Dermis blood vessel endothelial cell (primary cell): ENCODE measurements at regions not wholly inside any gene's neighbourhood (a gene's known extent, or its start where the extent isn't known, plus 50 kb on each side); places are given as distances from the start of the nearest gene placed in this dataset.
"Not testable (repeated sequence)": the region's sequence is repeated elsewhere in the genome, so short reads cannot be mapped to it uniquely, and the experiment has no call there.

Experiments used
- DNase-seq: peaks from one replicate; pipeline ENCODE4 v3.0.0; 2010

DNA sequence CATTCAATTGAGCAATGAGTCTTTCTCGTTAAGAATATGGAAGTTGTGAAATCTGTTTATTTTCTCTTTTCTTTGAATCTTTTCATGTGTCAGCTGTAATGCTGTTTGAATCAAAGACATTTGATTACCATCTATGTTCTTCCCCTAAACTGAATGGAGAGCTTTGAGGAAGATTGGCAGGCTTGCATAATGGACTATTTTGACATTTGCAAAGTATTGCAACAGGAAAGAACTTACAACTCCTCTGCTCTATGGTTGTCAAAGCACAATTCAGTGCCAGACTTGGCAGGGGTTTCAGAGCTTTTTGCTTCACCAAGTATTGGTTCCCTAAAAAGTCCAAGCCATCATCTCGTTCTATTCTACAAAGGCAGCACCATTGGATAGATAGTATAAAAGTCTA, 549.0 kb upstream of the NUDT12 start:
- DNase-seq: no peak

DNA sequence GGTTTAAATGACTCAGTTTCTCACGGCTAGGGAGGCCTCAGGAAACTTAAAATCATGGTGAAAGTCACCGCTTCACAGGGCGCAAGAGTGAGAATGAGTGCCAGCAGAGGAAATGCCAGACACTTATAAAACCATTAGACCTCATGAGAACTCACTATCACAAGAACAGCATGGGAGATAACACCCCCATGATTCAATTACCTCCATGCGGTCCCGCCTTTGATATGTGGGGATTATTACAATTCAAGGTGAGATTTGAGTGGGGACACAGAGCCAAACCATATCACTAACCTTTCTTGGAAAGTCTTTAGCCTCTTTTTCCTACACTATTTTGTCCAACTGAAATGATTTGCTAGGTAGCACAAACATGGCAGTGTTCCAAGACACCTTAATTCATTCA, 533.9 kb upstream of the NUDT12 start:
- DNase-seq: no peak

DNA sequence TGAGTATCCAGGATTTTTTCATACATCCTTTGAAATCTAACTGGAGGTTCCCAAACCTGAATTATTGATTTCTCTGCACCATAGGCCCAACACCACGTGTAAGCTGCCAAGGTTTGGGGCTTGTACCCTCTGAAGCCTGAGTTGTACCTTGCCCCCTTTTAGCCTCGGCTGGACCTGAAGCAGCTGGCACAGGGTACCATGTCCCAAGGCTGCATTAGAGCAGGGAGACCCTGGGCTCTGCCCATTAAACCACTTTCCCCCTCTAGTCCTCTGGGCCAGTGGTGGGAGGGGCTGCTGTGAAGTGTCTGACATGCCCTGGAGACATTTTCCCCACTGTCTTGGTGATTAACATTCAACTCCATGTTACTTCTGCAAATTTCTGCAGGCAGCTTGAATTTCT, 532.9 kb upstream of the NUDT12 start:
- no peak for DNase-seq

DNA sequence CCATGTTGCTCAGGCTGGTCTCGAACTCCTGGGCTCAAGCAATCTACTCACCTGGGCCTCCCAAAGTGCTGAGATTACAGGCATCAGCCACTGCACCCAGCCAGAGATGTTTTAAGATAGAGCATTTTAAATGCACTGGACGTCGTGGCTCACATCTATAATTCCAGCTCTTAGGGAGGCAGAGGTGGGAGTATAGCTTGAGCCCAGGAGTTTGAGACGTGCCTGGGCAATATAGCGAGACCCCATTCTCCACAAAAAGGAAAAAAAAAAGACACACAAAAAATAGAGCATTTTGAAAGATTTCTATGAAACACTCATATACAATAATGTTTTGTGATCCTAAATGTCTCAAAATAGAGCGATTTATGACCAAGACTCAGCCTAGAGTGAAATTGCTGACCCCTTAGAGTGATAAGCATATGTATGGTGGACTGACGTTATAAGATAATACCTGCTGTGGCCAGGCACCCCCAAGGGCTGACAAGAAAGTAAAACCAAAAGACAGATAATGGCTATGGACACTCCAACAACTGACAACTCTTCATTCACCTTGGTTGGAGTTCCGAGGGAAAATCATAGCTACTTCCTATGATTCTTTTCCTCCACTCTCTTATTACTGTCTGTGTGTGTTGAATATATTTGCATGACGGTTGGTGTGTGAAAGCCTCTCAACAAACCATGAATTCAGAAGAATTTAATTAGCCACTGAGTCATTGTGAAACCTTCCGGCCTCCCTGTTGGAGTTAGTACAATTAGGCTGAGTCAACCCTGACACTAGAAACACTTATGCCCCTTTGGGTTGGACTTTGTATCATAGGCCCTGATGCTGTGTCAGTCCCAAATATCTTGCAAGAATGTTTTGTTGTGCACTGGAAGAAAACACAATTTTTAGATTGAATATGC, 526.5 kb upstream of the NUDT12 start:
- DNase-seq: no peak

DNA sequence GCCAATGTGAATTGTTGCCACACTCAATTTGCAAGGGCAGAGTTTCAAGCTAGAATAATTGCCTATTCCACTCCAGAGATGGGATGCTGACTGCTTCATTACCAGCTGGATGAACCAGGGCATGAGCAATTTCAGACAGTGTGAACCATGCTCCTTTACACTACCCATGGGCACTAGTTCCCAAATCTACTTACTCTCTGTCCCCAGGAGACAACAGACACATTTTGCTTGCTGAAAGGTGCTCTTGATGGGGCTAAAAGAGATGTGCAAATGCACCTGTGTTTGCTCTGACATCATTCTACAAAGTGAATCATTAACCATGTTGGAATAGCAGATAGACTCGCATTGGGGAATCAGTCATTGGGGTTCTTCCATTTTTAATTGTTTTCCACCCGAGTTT, 522.3 kb upstream of the NUDT12 start:
- no peak for DNase-seq

DNA sequence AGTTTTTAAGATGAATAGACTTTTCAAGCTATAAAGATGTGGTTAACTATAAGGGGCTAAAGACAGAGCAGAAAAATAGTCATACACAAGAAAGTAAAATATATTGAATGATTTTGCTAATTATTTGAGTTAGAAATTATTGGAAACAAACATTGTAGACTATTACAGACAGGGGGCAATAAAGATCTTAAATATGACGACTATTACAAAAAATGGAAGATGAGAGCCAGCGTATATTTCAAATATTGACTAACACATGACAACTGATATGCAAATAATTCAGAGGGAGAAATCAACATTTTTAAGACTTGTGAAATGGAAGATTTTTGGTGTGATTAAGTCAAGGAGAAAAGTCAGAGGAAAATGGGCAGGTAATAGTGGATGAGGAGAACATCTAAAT, 520.2 kb upstream of the NUDT12 start:
- DNase-seq: no peak

DNA sequence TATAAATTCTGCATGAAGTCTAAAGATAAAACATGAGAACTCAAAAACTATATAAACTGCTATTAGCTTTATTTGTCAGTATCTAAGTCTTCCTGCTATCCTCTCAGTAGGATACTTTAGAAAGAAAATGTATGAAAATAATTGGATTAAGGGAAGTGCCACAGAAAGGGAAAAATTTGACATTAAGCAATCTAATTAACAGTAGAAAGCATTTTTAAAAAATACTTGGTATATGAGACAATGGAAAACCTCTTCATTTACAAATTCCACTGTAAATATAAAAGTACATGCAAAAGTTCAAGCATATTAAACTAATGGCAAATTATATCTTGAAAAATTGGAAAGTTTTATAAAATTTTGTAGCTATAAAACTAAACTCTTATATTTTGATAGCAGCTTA, 518.6 kb upstream of the NUDT12 start:
- DNase-seq: no peak

DNA sequence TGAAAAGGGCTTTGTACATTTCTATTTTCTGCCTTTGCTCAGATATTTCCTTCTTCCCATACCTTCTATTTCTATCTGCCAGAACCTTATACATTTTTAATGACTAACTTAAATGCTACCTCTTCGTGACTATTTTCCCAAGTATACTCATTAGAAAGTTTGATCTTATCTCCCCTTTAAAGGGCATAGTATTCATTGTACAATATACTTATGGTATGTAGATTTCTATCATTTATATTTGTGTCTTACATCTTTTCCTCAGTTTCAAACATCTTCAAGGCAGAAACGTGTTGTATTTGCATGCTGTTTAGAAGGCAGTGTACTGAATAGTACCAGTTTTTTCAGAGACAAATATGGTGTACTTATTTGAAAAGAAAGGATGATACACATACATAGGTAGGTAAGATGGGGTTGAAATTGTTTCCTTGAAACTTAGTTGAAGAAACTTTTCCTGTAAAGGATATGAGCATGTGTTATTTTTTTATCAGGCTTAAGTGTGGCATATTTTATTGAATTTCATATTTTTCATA, 518.1 kb upstream of the NUDT12 start:
- DNase-seq: no peak

DNA sequence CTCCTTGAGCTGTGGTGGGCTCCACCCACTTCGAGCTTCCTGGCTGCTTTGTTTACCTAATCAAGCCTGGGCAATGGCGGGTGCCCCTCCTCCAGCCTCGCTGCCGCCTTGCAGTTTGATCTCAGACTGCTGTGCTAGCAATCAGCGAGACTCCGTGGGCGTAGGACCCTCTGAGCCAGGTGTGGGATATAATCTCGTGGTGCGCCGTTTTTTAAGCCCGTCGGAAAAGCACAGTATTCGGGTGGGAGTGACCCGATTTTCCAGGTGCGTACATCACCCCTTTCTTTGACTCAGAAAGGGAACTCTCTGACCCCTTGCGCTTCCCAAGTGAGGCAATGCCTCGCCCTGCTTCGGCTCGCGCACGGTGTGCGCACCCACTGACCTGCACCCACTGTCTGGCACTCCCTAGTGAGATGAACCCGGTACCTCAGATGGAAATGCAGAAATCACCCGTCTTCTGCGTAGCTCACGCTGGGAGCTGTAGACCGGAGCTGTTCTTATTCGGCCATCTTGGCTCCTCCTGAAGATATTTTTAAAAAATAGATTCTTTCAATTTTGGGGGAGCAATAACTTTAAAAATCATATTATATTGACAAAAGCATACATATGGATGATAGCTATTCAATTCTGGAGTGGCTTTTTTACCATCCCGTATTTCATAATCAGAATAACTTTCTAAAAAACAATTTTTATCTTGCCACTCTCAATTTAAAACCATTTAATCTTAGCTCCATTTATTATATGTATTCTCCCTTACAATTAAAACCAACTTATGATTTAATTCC, 517.5 kb upstream of the NUDT12 start:
- not testable (repeated sequence) for DNase-seq

DNA sequence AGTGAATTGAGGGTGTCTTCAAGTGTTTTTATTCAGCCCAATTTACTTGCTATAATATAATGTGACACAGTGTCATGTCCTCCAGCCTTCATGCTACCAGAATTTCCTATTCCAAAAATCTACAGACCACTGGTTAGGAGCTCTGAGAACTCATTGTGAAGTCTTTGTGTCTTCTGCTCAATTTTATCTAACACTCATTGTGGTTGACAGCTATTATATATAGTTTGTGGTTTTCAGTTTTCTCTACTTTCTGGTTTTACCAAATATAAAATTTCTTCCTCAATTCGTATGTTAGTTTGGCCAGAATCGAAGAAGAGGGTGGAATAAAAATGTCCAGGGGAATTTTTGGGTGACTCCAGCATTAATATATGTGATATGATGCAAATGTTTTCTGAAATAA, 509.3 kb upstream of the NUDT12 start:
- DNase-seq: no peak

DNA sequence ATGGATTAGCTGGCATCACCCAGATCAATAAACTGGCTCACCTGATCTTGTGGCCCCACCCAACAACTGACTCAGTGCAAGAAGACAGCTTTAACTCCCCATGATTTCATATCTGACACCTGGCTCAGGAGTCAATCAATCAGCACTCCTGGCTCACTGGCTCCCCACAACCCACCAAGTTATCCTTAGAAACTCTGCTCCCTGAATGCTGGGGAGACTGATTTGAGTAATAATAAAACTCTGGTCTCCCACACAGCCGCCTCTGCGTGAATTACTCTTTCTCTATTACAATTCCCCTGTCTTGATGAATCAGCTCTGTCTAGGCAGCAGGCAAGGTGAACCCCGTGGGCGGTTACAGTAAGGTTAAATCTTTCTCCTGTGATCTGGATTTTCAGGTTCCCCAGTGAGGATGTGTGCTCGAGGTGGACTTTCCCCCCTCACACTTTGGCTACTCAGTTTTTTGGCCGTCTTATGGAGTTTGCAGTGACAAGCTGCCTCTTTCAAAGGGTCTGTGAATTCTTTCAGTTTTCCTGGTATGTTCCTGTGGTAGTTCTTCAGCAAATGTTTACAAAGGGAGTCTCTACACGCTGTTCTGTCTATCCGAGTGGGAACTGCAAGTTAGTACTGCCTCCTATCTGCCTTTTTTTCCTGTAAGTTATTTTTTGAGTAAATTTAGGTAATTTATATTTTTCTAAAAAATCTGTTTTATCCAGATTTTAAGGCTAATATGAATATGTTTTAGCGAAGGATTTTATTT, 500.2 kb upstream of the NUDT12 start:
- DNase-seq: no peak

DNA sequence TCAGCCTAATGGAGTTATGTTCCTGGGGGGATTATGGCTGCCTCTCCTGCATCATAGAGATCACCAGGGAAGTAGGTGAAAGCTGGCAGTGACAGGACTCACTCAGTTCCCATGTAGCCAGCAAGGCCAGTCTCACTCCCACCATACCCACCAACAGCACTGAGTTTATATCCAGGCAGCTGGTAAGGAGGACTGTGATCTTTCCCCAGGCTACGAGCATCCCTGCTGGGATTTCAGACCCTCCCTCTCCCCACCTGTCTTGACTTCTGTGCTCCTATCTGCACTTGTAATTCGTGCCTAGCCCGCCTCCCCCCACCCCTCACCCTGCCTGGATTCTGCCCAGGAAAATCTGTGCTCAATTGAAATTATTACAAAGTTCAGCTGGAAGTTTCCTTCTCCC, 499.1 kb upstream of the NUDT12 start:
- no peak for DNase-seq

DNA sequence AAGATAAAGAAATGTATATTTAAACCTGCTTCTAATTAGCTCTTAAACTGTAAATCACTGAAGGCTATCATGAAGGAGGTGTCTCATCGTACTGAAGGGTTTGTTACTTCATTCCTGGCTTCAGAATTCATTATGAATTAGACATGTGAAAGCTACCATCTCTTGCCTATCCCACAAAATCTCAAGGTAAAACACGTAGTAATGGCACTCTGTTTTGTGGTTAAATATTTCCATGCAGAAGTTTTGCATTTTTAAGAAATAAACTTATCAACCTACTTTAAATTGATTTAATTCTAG, 490.7 kb upstream of the NUDT12 start:
- DNase-seq: no peak

DNA sequence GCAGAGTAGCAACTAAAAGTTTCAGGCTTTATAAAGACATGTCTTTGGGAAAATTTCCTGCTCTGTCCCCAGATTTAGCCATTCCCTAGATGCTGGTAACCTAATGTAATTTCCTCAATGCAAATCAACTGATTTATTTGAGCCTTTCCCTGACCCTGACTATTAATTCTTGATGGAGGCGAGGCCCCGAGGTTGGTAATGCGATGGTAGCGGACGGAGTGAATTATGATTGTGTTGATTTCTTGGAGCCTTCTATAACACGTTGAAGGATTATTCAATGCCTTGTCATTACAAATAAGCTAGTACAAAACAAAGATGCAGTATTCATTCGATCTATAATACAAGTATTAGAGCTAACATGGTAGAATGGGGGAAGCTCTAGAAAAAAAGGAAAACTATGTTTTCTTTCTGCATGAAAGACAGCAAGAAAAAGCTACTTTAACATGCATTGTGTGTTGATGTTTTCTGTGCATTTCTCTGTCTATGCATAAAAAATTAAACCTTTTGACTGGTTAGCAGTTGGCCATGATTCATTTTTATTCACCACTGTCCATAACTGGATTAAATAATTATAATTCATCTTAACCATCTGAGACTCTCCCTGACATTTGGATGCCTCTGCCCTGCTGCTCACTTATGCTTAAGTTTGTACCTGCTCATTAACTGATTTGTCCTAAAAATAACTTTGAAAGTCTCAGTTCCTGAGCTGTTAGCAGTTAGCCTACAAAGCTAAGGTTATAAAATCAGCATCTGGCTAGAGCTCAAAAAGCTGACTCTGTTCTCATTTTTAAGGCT, 490.2 kb upstream of the NUDT12 start:
- no peak for DNase-seq

DNA sequence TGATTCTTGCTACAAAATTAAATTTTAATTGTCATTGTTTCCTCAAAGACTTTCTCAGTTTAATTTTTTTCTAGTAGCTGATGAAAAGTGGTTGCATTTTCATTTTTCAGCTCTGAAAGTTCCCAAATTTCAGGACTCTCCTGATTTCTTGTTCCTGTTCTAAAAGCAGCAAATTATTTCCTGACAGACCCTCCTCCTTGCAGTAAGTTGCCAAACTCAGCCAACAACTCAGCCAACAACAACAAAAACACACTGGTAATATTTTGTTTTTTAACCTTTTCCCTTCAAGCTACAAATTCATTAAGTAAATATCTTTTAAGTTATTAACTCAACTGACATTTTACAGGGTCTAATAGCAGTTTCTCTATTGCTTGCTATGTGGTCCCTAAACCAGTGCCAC, 487.8 kb upstream of the NUDT12 start:
- no peak for DNase-seq

DNA sequence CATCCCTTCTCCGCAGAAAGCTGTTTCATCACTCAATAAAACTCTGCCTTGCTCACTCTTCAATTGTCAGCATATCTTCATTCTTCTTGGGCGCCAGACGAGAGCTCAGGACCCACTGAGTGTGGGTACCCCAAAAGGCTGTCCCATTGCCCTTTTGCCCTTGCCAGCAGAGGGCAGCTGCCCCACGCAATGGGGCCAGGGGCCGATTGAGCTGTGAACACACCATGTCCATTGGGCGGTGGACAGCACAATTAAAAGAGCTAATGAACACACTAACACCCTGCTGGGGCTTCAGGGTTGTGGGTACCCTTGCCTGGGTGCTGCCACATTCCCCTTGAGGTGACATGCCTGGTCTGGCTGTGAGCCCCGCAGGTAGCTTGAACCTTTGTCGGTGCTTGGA, 487.2 kb upstream of the NUDT12 start:
- no peak for DNase-seq

DNA sequence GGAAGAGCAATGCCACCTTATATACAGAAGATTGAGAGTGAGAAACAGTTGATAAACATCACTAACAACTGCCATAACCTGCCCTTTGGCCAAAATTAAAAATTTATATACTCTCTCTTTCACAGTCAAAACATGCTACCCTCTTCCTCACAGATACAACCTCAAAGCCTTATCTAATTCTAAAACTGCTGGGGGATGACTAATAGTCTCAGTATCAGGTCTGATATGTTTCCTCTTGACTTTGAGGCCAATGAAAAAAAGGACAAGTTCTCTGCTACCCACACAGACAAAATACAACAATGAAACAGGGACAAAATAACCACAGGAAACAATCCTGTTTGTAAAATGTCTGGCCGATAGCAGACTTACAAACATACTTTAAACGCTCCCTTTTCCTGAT, 485.6 kb upstream of the NUDT12 start:
- no peak for DNase-seq

DNA sequence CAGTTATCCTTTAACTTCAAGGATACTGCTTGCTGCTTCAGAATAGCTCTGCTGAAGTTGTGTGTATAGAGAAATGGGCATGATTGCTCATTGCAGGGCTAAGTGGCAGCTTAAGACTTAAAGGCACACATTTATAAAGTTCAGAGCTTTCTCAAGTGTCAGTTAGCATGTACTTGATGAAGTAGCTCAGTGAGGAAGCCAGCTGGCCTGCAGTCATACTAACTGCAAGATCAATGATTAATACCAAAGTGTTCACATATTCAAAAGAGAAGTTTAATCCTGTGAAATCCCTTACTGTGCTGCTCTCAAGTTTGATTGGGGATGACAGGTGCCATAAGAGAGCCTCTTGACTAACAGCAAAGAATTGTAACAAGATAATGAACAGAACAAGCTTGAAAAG, 483.4 kb upstream of the NUDT12 start:
- DNase-seq: no peak

DNA sequence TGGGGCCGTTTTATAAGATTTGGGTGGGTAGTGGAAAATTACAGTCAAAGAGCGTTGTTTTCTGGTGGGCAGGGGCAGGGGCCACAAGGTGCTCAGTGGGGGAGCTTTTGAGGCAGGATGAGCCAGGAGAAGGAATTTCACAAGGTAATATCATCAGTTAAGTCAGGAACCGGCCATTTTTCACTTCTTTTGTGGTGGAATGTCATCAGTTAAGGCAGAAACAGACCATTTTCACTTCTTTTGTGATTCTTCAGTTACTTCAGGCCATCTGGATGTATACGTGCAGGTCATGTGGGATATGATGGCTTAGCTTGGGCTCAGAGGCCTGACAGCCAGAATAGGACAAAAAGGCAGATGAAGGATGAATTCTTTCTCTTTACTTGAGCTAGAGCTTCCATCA, 477.3 kb upstream of the NUDT12 start:
- DNase-seq: not testable (repeated sequence)

DNA sequence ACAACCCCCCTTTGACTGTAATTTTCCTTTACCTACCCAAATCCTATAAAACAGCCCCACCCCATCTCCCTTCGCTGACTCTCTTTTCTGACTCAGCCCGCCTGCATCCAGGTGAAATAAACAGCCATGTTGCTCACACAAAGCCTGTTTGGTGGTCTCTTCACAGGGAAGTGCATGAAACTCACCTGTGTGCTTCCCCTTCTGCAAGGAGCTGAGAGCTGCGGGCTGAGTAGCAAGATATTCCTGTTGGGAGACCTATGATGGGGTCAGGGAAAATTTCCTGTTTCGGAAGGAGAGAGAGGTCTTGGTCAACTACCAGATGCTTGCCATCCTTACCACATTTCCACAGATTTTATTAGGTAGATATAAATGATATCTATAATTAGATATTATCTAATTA, 474.5 kb upstream of the NUDT12 start:
- DNase-seq: not testable (repeated sequence)

DNA sequence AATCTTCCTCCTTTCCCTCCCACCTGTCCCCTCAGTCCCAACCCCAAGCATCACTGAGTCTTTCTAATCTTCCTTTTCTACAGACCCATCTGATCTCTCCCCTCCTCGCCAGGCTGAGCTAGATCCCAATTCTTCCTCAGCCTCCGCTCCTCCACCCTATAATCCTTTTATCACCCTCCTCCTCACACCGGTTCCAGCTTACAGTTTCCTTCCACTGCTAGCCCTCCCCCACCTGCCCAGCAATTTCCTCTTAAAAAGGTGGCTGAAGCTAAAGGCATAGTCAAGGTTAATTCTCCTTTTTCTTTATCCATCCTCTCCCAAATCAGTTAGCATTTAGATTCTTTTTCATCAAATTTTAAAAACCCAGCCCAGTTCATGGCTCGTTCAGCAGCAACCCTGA, 470.6 kb upstream of the NUDT12 start:
- not testable (repeated sequence) for DNase-seq

DNA sequence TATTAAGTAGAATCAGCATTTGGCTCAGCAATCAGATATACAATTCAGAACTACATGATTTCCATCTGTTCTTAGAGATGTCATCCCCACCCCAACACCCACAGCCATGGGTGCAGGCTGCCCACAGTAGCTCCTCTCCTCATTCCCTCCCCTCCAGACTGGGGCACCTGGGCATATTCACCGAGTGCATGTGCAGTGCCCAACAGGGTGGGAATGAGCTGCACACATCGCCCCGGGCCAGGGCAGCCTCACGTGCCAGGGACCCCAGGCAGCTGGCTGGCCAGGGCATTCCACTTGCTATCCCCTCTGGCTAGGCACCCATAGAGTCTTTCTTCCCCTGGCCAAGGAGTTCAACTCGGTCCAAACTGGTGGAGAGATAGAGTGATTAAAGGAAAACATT, 461.9 kb upstream of the NUDT12 start:
- no peak for DNase-seq

DNA sequence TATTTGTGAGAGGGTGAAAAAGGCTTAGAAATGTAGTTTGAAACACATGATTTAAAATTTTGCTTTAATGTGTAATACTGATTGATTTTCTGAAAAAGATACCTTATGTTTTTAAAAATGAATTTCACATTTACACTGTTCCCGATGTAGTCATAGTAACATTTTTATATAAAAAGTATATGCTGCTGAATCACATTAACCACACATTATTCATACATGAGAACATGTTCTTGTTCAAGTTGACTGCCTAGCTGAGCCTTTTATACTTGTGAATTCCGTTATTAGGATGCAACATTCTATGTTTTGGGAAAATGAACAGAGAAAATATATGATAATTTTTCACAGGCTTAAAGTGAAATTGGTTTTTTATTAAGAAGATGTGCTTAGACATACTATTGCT, 461.1 kb upstream of the NUDT12 start:
- no peak for DNase-seq
